ENCODE measurements at regions not wholly inside any gene's neighbourhood (a gene's known extent, or its start where the extent isn't known, plus 50 kb on each side); places are given as distances from the start of the nearest gene placed in this dataset.

GRCh38 chr13:79915114-79915811 is 425.7 kb downstream of the SPRY2 start:
- peaks cover 0 to under 1% (median 0%) of the 10 kb centered on the region in 12 donors for H3K9me3 ChIP-seq
- no peak overlapping the region for H3K27ac ChIP-seq
- intact Hi-C loops (cut with DNase I) = no loop called here
- no peak for DNase-seq
- WGBS, 4 donors = 47 to 54% (median 51%) methylated on average over 7 of the region's 7 CpGs
- H3K4me3 ChIP-seq = no peak overlapping the region
- TF ChIP-seq POLR2A (IDR thresholded peaks at IDR 0.05) = no peak
- TF ChIP-seq CTCF (IDR thresholded peaks at IDR 0.05) = no peak
- ATAC-seq = no peak
- H3K36me3 ChIP-seq = no peaks in the 10 kb centered on the region
- no peaks in the 10 kb centered on the region for H3K27me3 ChIP-seq
- peaks cover 0 to 20% (median 8%) of the 10 kb centered on the region in 12 donors for H3K4me1 ChIP-seq

- Histone ChIP-seq H3K4me1 (peaks cover 0 to 12% (median 8%) of the 10 kb centered on the region in 12 donors), H3K36me3 (no peaks in the 10 kb centered on the region), H3K4me3 (no peak overlapping the region), H3K9me3 (no peaks in the 10 kb centered on the region), H3K27ac (no peak overlapping the region), H3K27me3 (no peaks in the 10 kb centered on the region)
- DNase-seq = no peak
- no peak for ATAC-seq
- intact Hi-C loops (cut with DNase I) = no loop called here
- no peak for TF ChIP-seq POLR2A (IDR thresholded peaks at IDR 0.05)
- no peak for TF ChIP-seq CTCF (IDR thresholded peaks at IDR 0.05)
- 92 to 98% (median 95%) methylated on average over 1 of the region's 1 CpG for WGBS, 4 donors
Observed at GRCh38 chr13:79913141-79913827, 427.6 kb downstream of the SPRY2 start.

- Histone ChIP-seq H3K4me1 (peaks cover 0 to 12% (median 8%) of the 10 kb centered on the region in 12 donors), H3K27me3 (no peaks in the 10 kb centered on the region), H3K36me3 (no peaks in the 10 kb centered on the region), H3K4me3 (no peak overlapping the region), H3K9me3 (no peaks in the 10 kb centered on the region), H3K27ac (no peak overlapping the region)
- TF ChIP-seq CTCF (IDR thresholded peaks at IDR 0.05) = no peak
- TF ChIP-seq POLR2A (IDR thresholded peaks at IDR 0.05) = no peak
- intact Hi-C loops (cut with DNase I) = no loop called here
- DNase-seq (no peak), ATAC-seq (no peak)
- 65 to 84% (median 76%) methylated on average over 3 of the region's 3 CpGs for WGBS, 4 donors
Observed at GRCh38 chr13:79912403-79912802, 428.5 kb downstream of the SPRY2 start.

GRCh38 chr13:79910875-79911540 is 429.9 kb downstream of the SPRY2 start:
- Histone ChIP-seq H3K27ac (no peak overlapping the region), H3K9me3 (no peaks in the 10 kb centered on the region), H3K36me3 (no peaks in the 10 kb centered on the region), H3K4me1 (peaks cover 0 to 12% (median 8%) of the 10 kb centered on the region in 12 donors), H3K4me3 (no peak overlapping the region), H3K27me3 (no peaks in the 10 kb centered on the region)
- intact Hi-C loops (cut with DNase I) = no loop called here
- WGBS, 4 donors = 40 to 49% (median 44%) methylated on average over 5 of the region's 5 CpGs
- TF ChIP-seq POLR2A (IDR thresholded peaks at IDR 0.05) = no peak
- peak in 1 of 4 donors; percentile 60 for ATAC-seq
- DNase-seq = no peak

All from heart left ventricle (tissue), 16 donors.